Stimulated activated CD4-positive, alpha-beta T cell treated with anti-CD3 and anti-CD28 coated beads, TNF-alpha, amount 100 ng/mL, for 4 hours (primary cell): ENCODE measurements at regions not wholly inside any gene's neighbourhood (a gene's known extent, or its start where the extent isn't known, plus 50 kb on each side); places are given as distances from the start of the nearest gene placed in this dataset.

ENCODE experiments used
- DNase-seq, 3 experiments: peaks; one replicate each; pipeline ENCODE4 v3.0.0-alpha.2; 2020; ENCODE audit warnings: low read depth in 3 of 3

DNA sequence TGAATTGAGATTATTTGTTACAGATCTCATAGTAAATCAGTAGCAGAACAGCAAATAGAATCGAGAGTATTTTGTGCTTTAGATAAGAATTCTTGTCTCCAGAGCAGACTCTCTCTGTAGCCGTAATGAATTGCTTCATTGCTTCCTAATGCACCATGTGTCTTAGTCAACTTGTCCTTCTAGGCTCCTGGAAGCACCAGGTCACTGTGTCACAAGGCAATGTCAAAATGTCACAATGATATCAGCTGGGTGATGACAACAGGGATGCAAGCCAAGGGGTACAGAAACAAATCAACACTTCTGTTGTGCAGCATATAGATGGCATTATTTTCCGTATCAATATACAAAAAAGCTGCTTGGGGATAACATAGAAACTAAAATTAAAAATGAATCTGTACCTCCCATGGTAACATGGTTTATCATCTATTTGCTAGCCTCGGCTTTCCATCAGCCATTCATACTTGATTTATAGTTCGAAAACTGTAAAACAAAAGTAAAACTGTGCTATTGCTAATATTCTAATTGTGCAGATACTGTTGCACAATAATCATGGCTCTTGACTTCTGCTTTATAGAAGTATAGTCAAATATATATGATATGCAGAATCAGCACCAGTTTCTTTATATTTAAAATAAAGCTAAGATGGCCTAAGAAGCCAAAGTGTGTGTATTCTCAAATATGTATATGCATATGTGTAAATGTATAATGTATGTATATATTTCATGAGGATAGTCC is 435.9 kb upstream of the TLE4 start:
- DNase-seq: no peak

DNA sequence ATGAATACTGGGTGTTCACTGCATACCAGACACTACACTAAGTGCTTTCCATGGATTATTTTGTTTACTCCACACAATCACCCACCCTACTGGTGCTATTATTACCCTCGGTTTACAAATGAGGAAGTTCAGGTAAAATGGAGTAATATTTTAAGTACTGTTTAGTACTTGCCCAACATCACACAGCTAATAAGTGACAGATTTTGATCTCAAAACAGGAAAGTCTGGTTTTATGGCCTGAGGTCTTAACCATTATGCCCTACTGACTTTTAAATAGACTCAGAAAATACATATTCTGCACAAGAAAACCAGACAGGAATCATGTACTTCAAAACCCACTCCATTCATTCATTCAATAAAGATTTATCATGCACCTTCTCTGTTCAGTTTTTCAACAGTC is 431.0 kb upstream of the TLE4 start:
- no peak for DNase-seq

DNA sequence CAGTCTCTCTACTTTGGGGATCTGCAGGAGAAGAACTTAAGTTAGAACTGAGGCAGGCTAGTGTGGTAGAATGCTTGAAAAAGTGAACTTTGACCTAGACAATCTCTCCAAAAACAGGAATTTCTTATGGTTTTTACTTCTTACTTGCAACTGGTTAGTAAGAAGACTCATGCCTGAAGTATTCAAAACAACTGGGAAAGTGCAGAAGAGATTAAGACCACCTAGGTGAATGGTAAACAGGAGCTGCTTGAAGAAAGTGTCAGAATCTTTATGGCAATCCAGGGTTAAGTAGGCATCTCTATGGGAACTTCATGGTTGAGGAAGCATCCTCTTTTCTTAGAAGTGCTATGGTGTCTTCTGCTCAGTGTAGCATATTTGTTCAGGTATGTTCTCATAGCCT is 428.6 kb upstream of the TLE4 start:
- DNase-seq: no peak

DNA sequence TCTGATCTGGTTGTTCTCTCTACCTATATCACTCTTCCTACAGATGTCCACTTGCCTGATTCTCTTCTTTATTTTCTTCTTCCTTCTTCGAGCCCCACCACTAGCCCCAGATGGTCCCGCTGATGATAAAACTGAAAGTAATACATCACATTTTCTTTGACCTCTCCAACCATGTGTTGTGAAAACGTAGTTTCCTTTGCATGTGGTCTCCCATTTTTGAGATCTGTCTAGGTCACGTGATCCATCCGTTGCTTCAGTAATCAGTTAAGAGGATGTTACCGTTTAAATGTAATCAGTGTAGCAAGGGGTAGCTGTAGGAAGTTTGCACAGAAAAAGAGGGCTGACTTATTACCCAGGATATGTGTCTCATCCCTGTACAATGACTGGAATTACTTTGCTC is 426.3 kb upstream of the TLE4 start:
- DNase-seq: no peak

DNA sequence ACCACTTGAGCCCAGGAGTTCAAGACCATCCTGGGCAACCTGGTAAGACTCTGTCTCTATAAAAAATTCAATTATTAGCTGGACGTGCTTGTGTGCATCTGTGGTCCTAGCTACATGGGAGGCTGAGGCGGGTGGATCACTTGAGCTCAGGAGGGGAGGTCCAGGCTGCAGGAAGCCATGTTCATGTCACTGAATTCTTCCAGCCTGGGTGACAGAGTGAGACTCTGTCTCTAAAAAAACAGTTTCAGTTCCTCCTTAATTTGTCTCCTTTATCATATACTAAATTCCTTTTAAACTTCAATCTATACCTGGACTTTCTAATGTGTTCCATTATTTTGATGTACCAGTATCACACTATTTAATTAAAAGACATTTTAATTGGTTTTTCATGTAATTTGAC is 422.2 kb upstream of the TLE4 start:
- no peak for DNase-seq

DNA sequence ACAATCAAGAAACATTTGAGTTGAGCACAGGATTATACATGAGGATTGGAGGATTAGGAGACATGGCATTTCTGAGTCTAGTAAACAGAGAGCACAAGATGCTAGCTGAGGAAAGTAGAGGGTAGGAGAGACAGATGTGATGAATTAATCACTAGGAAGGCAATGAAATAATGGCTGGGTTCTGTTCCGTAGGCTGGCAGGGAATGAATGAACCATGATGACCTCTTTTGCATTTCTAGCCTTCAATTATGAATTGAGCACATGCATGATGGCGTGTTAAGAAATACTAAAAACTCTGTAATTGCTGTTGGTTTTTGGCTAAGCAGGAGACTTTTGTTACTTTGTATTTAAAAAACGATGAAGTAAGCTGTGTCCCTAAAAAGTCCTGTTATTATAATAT is 420.0 kb upstream of the TLE4 start:
- DNase-seq: no peak

DNA sequence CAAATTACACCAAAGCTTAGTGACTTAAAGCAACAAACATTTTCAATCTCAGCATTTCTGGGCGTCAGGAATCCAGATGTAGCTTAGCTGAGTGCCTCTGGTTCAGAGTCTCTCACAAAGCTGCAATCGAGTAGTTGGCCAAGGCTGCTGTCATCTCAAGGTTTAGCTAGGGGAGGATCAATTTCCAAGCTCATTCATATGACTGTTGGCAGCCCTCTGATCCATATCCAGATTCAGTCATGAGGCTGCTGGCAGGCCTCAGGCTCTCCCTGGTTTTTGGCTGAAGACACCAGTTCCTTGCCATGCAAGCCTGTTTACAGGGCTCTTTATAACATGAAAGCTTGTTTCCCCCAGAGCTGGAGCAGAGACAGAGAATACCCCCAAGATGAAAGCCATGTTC is 419.5 kb upstream of the TLE4 start:
- no peak for DNase-seq

DNA sequence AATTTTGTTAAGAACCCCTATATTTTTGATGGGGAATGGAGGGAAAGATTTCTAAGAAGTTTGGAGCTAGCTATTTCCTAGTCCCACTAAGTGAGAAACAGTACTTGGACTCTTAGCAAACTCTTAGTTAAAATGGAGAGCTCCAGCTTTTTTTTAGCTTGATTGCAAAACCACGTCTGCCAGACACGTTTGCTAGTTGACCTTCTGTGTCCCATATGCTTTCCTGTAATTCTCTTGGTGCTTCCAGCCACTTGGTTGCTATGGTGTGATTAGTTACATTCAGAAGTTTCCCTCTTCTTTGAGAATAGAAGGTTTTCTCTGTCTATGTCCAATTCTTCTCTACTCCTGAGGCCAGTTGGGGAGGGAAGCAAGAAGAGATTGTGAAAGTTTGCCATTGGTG is 417.0 kb upstream of the TLE4 start:
- no peak for DNase-seq

DNA sequence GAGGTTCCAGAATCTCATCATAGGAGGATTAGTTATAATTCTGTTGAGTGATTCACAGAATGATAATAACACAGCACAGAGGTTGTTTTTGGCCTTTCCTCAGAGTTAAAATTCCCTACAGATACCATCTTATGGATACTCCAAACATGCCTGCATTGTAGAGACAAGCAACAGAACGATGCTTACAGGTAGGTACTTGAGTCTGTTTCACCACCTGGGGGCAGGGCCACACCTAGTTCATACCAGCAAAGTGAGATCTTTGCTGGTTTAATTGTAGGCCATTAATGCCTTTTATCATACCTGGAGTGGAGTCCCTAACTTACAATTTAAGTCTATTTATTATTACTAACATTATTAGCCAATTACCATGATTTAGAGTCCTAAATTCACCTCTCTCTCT is 416.5 kb upstream of the TLE4 start:
- DNase-seq: no peak

DNA sequence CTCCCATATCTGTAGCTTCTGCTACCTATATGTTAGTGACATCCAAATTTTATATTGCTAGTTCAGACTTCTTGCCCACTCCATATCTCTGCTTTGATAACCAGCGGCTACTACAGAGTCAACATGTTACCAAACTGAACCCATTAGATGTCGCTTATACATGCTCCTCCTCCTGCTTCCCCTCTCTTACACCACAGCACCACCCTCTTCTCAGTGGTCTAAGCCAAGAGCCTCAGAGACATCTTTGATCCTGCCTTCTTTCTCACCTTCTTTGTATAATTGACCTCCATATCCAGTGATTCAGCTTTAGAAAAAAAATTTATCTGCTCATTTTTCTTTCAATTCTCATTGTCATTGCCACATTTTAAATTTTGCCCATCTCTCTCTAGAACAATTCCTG is 408.2 kb upstream of the TLE4 start:
- no peak for DNase-seq

DNA sequence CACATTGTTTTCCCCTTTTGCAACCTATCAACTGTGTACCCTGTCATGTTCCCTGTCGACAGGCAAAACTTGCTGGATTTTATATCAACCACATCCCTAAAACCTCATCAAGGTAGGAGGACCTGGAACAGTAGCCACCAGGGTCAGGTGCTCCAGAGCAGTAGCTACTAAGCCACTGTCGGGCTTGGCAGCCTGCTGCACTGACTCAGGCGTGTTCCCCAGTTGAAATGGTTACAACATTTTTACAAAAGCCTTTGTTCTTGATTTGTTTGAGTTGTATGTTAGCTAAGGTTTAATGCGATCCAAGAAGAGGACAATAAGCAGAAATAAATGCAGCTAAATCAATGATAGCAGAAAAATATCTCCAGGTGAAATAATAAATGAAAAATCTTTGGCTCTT is 407.4 kb upstream of the TLE4 start:
- DNase-seq: no peak

DNA sequence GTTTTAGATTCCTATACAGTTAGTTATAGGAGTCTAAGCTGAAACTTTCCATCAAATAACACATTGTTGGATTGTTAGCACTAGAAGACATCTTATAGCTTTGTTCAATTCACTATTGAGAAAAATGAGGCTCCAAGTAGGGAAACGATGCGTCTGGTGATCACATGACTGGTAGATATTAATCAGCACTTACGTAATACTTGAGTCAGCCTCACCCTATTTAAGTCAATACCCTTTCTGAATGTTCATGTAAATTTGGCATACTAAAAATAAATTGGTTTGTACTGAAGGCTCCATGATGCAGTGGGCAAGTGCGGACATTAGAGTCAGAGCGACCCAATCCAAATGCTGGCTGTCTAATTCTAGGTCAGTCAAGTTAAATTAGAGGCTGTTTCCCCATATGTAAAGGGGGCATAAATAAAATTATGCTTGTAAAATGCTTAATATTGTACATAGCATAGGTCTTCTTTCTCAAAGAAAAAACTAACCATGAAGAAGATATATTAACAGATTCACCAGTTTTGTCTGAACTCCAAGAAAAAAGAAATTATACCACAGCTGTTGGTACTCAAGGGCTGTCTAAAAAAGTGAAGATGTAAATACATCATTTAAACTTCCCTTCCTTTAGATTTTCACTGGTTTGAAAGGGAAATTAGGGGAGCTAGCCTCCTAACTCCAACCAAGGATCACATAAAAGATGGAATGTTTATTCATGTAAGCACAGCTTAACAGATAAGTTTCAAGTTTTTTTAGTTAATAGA is 406.6 kb upstream of the TLE4 start:
- DNase-seq: no peak

DNA sequence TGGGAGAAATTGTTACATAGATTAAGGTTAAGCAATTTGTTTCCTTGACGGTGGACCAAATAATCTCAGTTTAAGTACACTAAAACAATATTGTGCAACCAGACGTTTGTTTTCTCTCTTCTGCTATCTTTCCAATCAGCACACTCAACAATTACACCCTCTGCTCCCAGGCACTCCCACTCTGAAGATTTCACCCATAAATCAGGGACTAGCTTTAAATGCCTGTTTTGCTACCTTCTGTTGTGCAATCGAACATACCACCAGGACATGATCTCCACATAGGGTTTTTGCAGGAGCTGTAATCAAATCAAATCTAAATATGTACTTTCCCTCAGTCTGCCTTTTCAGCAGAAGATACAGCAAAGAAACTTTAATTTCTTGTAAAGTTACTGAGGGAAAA is 405.8 kb upstream of the TLE4 start:
- no peak for DNase-seq

DNA sequence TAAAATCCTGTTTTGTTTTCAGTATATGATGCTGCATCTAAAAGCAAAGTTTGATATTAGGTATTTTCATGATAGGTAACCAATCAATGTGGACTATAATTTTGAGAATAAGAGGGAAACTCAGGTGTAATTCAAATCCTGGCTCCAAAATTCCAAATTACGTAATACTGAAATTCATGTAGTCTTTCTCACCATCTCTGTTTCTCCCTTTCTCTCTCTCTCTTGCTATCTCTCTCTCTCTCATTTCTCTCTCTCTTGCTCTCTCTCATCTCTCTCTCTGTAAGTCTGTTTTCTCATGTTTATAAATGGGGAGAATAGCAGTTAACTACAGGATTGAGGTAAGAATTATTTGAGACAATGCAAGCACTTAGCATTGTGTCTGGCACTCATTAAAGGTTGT is 401.1 kb upstream of the TLE4 start:
- DNase-seq: no peak

DNA sequence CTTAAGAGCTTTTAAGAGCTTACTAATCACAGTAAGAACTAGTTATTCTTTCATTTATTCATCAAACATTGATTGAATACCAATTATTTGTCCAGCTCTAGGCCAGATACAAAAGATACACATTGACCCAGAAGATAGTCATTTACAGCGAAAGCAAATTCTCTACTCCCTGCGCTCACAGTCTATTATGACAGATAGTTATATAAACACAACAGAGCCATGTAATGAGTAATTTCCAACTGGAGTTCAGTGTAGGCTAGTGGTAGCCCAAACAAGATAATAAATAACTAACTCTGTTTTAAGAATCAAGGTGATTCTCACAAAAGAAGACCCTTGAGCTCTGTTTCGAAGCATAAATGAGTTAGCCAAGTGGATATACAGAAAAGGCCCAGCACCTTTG is 397.8 kb upstream of the TLE4 start:
- no peak for DNase-seq

DNA sequence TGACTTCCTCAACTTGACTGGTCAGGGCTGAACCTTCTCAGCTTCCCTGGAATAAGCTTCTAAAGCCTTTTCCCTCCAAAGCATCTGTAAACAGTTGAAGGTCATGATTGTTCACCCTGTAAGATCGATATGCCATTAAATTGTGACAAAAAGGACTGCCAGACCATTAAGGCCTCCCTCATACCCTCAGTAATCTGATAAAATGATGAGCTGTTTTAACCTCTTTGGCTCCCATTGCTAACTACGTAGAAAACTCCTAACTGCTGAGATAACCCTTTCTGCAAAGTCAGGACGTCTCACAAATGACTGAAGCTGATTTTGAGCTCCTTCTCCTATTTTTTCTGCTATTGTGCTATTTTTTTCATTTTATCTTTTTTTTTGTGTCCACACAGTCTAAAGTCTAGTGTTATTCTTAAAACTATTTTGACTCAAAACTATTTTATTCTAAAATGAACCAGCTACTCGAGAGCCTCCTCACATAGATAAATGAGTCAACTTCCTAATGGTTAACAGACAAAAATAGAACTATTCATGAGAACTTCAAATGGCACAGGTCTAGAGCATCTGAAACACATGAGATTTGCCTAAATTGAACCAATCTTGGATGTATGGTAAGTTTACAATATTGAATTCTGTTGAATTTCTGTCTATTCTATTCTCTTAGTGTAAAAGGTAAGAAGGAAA is 395.6 kb upstream of the TLE4 start:
- DNase-seq: no peak

DNA sequence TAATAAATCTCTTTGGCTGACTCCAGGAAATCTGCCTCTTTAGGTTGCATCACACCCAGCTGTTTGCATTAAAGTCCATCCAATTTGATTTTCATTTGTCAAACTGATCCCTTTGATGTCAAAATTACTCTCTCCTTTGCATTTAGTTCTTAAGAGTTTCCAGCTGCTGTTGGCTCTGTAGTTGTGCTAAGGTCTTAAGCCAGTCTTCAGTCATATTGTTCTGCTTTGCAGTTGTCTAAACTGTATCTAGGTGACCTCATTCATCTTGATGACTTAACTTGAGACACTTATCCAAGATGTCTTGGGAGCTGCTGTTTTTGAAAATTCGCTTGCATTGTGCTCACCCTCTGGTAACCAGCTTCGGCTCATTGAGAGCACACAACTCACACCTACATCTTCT is 386.9 kb upstream of the TLE4 start:
- no peak for DNase-seq

DNA sequence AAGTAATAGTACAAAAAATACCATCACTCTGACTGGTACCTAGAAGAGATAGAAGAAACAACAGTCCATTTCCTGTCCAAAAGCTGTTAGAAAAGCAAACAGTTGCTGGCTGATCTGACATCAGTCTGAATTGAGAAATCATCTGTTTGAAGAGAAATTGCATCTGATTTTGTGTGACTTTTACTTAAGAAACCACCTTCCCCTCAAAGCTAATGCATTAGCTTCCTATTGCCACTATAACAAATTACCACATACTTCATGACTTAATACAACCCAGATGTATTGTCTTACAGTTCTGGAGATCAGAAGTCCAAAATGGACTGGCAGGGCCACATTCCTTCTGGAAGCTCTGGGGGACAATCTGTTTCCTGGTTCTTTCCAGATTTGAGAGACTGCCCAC is 385.9 kb upstream of the TLE4 start:
- no peak for DNase-seq

DNA sequence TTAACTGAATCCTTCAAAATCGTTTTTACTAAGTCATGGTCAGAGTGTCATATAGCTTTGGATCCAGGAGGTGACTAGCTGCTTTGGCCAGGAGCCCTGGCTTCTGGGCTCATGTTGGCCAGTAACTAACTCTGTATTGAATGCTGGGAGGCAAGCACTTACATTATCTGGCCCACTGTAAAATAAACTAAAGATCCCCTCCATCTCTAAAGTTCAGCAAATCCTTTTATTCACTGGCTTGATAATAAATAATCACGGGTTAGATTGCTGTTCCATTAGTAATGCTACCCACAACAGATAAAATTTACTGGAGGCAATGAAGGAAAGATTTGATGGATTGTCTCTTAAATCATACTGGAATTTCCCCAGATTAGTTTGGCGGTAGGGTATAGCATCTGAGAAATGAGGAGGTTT is 382.2 kb upstream of the TLE4 start:
- DNase-seq: no peak

DNA sequence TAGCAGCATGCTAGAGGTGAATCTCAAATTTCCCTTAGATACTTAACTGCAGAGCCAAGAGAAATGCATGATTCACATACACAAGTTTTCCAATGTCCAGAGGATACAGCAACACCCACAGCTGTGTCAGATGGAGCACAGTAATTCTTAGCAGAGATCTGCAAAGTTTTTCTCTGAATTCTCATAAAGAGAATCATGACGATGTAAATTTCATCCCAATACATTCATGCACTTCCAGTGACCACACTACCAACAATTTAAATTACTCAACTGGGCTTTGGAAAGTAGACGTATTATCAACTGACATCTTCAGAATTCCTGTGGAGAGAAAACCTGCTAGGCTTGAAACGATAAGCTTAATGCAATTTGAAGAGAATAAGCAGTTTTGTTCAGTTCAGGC is 378.8 kb upstream of the TLE4 start:
- DNase-seq: no peak

DNA sequence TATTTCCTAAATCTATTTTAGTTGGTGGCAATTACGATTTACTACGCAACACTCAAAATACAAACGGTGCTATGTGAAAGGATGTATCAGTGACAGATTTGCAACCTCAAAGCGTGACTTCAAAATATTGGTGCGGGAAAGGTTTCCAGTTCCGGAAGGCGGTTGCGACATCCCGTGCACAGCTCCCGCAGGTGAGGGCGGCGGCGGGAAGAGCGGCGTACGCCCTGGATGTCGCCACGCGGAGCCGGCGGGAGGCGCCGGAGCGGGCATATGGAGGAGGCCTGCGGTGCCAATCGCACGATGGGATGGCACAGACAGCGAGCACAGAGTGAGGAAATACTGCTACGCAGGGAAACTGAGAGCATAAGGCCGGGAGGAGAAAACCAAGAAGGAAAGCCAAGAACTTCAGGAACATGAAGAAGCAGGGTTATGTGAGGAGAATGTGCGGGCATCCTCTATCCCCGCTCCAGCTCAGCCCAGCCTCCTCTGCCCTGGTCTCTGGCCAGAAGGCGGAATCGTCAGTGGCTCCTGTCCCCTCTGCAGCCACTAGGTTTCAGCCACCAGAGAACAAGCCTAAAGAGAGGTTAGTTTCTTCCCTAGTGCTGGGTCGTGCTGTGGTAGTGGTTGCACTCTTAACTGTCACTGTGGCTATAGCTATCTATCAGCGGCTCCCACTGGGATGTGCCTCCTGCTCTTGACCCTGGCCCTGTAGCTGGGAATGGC is 378.1 kb upstream of the TLE4 start:
- no peak for DNase-seq

DNA sequence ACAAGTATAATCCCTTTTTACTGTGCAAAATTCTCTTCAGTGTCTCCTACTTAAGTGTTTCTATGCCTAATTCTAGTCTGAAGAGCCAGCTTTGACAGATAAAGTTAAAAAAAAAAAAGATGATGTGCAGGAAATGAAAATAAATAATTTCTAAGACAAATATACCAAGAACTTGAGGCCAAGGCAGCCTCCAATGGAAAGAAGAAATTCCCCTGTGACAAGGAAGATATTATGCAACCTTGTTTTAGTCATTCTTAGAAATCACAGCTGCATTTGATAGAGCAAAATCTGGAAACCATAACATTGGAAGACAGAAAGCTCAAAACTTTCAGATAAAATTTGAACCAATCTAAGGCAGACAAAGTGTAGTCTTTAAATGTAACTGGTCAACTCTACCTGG is 375.9 kb upstream of the TLE4 start:
- DNase-seq: no peak
